HepG2 (cell line): ENCODE measurements at regions not wholly inside any gene's neighbourhood (a gene's known extent, or its start where the extent isn't known, plus 50 kb on each side); places are given as distances from the start of the nearest gene placed in this dataset.

ENCODE experiments used
- BHLHE40 ChIP-seq: IDR thresholded peaks from 2 replicates; pipeline ENCODE4 v1.6.1; 2011; ENCODE audit warnings: low read length, improper control_type of control experiment
- CEBPB ChIP-seq: IDR thresholded peaks from 2 replicates; pipeline ENCODE4 v1.6.1; 2011; ENCODE audit warnings: low read depth, low read length, improper control_type of control experiment, borderline replicate concordance
- CHCHD3 ChIP-seq: sonication (generic); formaldehyde crosslinking; IDR thresholded peaks from 2 replicates; pipeline ENCODE4 v1.8.0; 2022; ENCODE audit warnings: mild to moderate bottlenecking, missing genetic modification reagents, moderate library complexity
- FOXO4 ChIP-seq: sonication (generic); formaldehyde crosslinking; conservative IDR thresholded peaks from 2 replicates; pipeline ENCODE4 v1.8.1; 2023; ENCODE audit warnings: missing genetic modification reagents
- ISL2 ChIP-seq: sonication (generic); formaldehyde crosslinking; IDR thresholded peaks from 2 replicates; pipeline ENCODE4 v1.5.0; 2020; ENCODE audit warnings: missing genetic modification reagents
- LBX2 ChIP-seq: sonication (generic); formaldehyde crosslinking; IDR thresholded peaks from 2 replicates; pipeline ENCODE4 v1.5.0; 2020; ENCODE audit warnings: missing genetic modification reagents, mild to moderate bottlenecking, borderline replicate concordance
- MLXIP ChIP-seq: sonication (generic); formaldehyde crosslinking; IDR thresholded peaks from 2 replicates; pipeline ENCODE4 v1.9.0; 2021; ENCODE audit warnings: missing genetic modification reagents, borderline replicate concordance
- NR2F2 ChIP-seq: IDR thresholded peaks from 2 replicates; pipeline ENCODE4 v1.6.1; 2012; ENCODE audit warnings: low read depth, inconsistent platforms, borderline replicate concordance
- POLR2A ChIP-seq, 2 experiments: IDR thresholded peaks; 2 replicates each; pipeline ENCODE4 v1.6.1; 2011; ENCODE audit warnings: low read depth in 2 of 2, low read length in 2 of 2, mild to moderate bottlenecking in 1 of 2, moderate library complexity in 1 of 2; ENCODE audit not compliant: insufficient read depth in 1 of 2
- SNAI1 ChIP-seq: sonication (generic); formaldehyde crosslinking; IDR thresholded peaks from 2 replicates; pipeline ENCODE4 v1.5.0; 2020; ENCODE audit warnings: mild to moderate bottlenecking, missing genetic modification reagents, borderline replicate concordance
- SSRP1 ChIP-seq: IDR thresholded peaks from 2 replicates; pipeline ENCODE4 v1.6.1; 2016; ENCODE audit warnings: control low read depth
- ZNF138 ChIP-seq: sonication (generic); formaldehyde crosslinking; IDR thresholded peaks from 2 replicates; pipeline ENCODE4 v1.5.0; 2020; ENCODE audit warnings: mild to moderate bottlenecking, low read depth, missing genetic modification reagents

- no peak for TF ChIP-seq MLXIP (CRISPR knock-in tag)
- no peak for TF ChIP-seq ISL2 (CRISPR knock-in tag)
- no peak for TF ChIP-seq BHLHE40
- TF ChIP-seq SSRP1 (CRISPR knock-in tag): no peak
- no peak for TF ChIP-seq NR2F2
- TF ChIP-seq CHCHD3: no peak
- no peak for TF ChIP-seq ZNF138 (CRISPR knock-in tag)
- no peak for TF ChIP-seq LBX2 (CRISPR knock-in tag)
- no peak for TF ChIP-seq SNAI1
- TF ChIP-seq POLR2A (IDR thresholded peaks at IDR 0.05; ENCODE audit: insufficient read depth in 1 of 2, low read depth in 2 of 2, low read length in 2 of 2): no peak
- no peak for TF ChIP-seq FOXO4 (CRISPR knock-in tag)
- TF ChIP-seq CEBPB: no peak
Observed at GRCh38 chrX:129091097-129091496, 432.2 kb downstream of the SMARCA1 start (continued).
